ENCODE measurements at regions not wholly inside any gene's neighbourhood (a gene's known extent, or its start where the extent isn't known, plus 50 kb on each side); places are given as distances from the start of the nearest gene placed in this dataset.
A peak's percentile ranks its signal among the peaks of the same experiment; 100 is the strongest.

DNA sequence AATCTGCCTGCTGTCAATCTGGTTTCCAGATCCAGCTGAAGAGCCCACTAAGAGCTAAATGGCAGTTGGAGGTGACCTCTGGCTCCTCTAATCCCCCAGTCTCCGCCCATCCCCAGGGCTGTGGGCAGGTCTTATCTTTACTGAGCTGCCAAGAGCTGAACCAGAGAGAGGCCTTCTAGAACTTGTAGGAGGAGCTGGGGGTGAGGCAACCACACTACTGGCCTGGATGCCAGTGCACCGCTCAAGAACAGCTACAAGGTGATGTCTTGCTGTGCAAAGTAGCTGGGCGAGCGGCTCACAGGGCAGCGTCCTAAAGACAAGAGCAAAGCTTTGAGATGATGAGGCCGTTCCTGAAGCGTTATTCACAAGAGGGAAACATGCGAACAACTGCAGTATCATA lies 374.6 kb downstream of the CTTN start:
- Histone ChIP-seq H3K4me1 (ENCODE audit: control extremely low read depth in 1 of 4, control insufficient read depth in 4 of 4, insufficient read depth in 4 of 4, low read length in 3 of 4) (no peaks in the 10 kb centered on the region), H3K36me3 (ENCODE audit: control insufficient read depth in 4 of 4, insufficient read depth in 4 of 4, low read length in 3 of 4) (no peaks in the 10 kb centered on the region), H3K9me3 (ENCODE audit: control extremely low read depth in 1 of 5, control insufficient read depth in 4 of 5, insufficient read depth in 2 of 5, low read depth in 1 of 5, low read length in 4 of 5) (peaks cover 0 to 11% (median 3%) of the 10 kb centered on the region in 5 experiments), H3K4me3 (ENCODE audit: control insufficient read depth in 1 of 7, extremely low read depth in 1 of 7, insufficient read depth in 4 of 7, low read depth in 2 of 7, low read length in 6 of 7) (no peak overlapping the region), H3K27ac (ENCODE audit: insufficient read depth in 1 of 2, low read depth in 1 of 2, low read length in 2 of 2, poor library complexity in 1 of 2, severe bottlenecking in 2 of 2) (no peak overlapping the region), H3K27me3 (replicated peaks in 2 of 5; ENCODE audit: control insufficient read depth in 4 of 5, insufficient read depth in 5 of 5, low read length in 4 of 5) (no peaks in the 10 kb centered on the region)
- DNase-seq: peak in 2 of 3 donors; percentile 2 to 20
- CTCF ChIA-PET: interaction anchor here (0.9 kb wide), 1 partner anchor 14 kb away, joined by 3 read pairs; no protein-coding TSS in a partner anchor
- POLR2A ChIA-PET: no interaction called here
- 92% methylated on average over 7 of the region's 8 CpGs for WGBS (ENCODE audit: insufficient coverage)

DNA sequence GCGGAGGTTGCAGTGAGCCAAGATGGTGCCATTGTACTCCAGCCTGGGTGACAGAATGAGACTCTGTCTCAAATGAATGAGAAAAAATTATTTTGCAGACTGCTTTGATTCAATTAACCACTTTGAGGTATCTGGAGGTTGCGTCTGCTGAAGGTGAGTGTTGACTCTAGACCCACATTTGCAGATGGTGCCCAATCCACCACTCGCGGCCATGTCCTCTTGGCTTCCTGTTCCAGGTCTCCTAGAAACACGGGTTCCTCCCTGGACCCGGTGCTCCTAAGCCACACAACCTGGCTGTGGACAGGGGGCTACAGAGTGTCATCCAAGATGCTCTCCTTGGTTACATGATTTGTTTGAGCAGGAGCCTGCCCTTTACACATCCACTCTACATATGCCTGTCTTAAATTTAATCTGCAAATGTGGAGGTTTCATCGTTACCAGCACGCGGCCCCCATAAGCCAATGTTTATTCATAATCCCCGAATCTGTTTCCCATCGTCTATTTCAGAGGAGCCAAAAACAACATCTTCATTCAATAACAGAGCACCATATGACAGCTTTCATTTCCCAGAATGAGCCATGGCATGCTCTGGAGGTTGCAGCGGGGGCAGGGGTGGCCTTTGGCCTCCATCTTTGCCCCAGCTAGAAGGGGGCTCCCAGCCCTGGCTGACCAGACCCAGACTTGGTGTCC lies 377.2 kb downstream of the CTTN start:
- DNase-seq: no peak
- Histone ChIP-seq H3K9me3 (ENCODE audit: control extremely low read depth in 1 of 5, control insufficient read depth in 4 of 5, insufficient read depth in 2 of 5, low read depth in 1 of 5, low read length in 4 of 5) (peaks cover 0 to 11% (median 3%) of the 10 kb centered on the region in 5 experiments), H3K27ac (ENCODE audit: insufficient read depth in 1 of 2, low read depth in 1 of 2, low read length in 2 of 2, poor library complexity in 1 of 2, severe bottlenecking in 2 of 2) (no peak overlapping the region), H3K4me3 (ENCODE audit: control insufficient read depth in 1 of 7, extremely low read depth in 1 of 7, insufficient read depth in 4 of 7, low read depth in 2 of 7, low read length in 6 of 7) (no peak overlapping the region), H3K4me1 (ENCODE audit: control extremely low read depth in 1 of 4, control insufficient read depth in 4 of 4, insufficient read depth in 4 of 4, low read length in 3 of 4) (peaks cover 0 to 2% (median 0%) of the 10 kb centered on the region in 4 experiments), H3K27me3 (replicated peaks in 2 of 5; ENCODE audit: control insufficient read depth in 4 of 5, insufficient read depth in 5 of 5, low read length in 4 of 5) (peaks cover 0 to 3% (median 0%) of the 10 kb centered on the region in 5 experiments), H3K36me3 (ENCODE audit: control insufficient read depth in 4 of 4, insufficient read depth in 4 of 4, low read length in 3 of 4) (no peaks in the 10 kb centered on the region)
- ChIA-PET CTCF (no interaction called here), POLR2A (no interaction called here)
- WGBS (ENCODE audit: insufficient coverage): 92% methylated on average over 10 of the region's 12 CpGs

DNA sequence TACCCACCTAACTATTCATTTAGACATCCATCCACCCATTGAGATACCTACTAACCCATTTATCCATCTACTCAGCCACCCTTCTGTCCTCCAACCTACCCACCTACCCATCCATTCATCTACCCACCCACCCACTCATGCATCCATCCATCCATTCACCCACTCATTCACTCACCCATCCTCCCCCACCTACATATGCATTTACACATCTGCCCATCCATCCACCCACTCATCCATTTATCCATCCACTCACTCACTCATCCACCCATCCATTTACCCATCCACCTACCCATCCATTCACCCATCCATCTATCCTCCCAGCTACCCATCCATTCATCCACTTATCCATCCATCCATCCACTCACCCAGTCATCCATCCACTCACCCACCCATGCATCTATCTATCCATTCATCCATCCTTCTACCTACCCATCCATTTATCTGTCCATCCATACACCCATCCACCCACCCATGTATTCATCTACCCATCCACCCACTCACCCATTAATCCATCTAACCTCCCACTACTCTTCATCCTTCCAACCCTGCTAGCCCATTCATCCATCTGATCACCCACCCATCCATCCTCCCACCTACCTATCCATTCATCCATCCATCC lies 378.7 kb downstream of the CTTN start:
- H3K27ac ChIP-seq (ENCODE audit: insufficient read depth in 1 of 2, low read depth in 1 of 2, low read length in 2 of 2, poor library complexity in 1 of 2, severe bottlenecking in 2 of 2): no peak overlapping the region
- no peak for DNase-seq
- peaks cover 0 to 2% (median 0%) of the 10 kb centered on the region in 4 experiments for H3K4me1 ChIP-seq (ENCODE audit: control extremely low read depth in 1 of 4, control insufficient read depth in 4 of 4, insufficient read depth in 4 of 4, low read length in 3 of 4)
- H3K36me3 ChIP-seq (ENCODE audit: control insufficient read depth in 4 of 4, insufficient read depth in 4 of 4, low read length in 3 of 4): no peaks in the 10 kb centered on the region
- ChIA-PET CTCF (no interaction called here), POLR2A (no interaction called here)
- no peak overlapping the region for H3K4me3 ChIP-seq (ENCODE audit: control insufficient read depth in 1 of 7, extremely low read depth in 1 of 7, insufficient read depth in 4 of 7, low read depth in 2 of 7, low read length in 6 of 7)
- peaks cover 0 to 3% (median 0%) of the 10 kb centered on the region in 5 experiments for H3K27me3 ChIP-seq (replicated peaks in 2 of 5; ENCODE audit: control insufficient read depth in 4 of 5, insufficient read depth in 5 of 5, low read length in 4 of 5)
- peaks cover 0 to 11% (median 3%) of the 10 kb centered on the region in 5 experiments for H3K9me3 ChIP-seq (ENCODE audit: control extremely low read depth in 1 of 5, control insufficient read depth in 4 of 5, insufficient read depth in 2 of 5, low read depth in 1 of 5, low read length in 4 of 5)

DNA sequence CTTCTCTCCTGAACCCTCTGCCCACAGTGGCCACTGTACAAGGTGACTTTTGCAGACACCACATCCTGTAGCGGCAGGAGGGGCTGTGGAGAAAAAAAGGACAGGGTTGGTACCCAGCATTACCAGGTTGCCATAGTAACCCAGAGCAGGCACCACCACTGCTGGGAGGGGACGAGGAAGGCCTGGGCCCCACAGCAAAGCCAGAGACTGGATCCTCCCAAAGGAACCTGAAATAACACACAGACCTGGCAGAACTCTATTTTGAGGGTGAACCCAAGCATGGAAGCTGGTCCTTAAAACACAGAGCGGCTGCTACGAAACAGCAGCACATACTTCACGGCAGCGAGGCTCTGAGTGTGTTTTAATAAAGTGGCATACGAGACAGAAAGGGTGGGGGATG lies 380.6 kb downstream of the CTTN start:
- Histone ChIP-seq H3K9me3 (ENCODE audit: control extremely low read depth in 1 of 5, control insufficient read depth in 4 of 5, insufficient read depth in 2 of 5, low read depth in 1 of 5, low read length in 4 of 5) (peaks cover 0 to 5% (median 3%) of the 10 kb centered on the region in 5 experiments), H3K36me3 (ENCODE audit: control insufficient read depth in 4 of 4, insufficient read depth in 4 of 4, low read length in 3 of 4) (no peaks in the 10 kb centered on the region), H3K27ac (ENCODE audit: insufficient read depth in 1 of 2, low read depth in 1 of 2, low read length in 2 of 2, poor library complexity in 1 of 2, severe bottlenecking in 2 of 2) (no peak overlapping the region), H3K27me3 (replicated peaks in 2 of 5; ENCODE audit: control insufficient read depth in 4 of 5, insufficient read depth in 5 of 5, low read length in 4 of 5) (peaks cover 0 to 3% (median 0%) of the 10 kb centered on the region in 5 experiments), H3K4me1 (ENCODE audit: control extremely low read depth in 1 of 4, control insufficient read depth in 4 of 4, insufficient read depth in 4 of 4, low read length in 3 of 4) (peaks cover 0 to 2% (median 0%) of the 10 kb centered on the region in 4 experiments), H3K4me3 (ENCODE audit: control insufficient read depth in 1 of 7, extremely low read depth in 1 of 7, insufficient read depth in 4 of 7, low read depth in 2 of 7, low read length in 6 of 7) (no peak overlapping the region)
- ChIA-PET POLR2A (no interaction called here), CTCF (interaction anchor here (1.8 kb wide), 1 partner anchor 36 kb away, joined by 5 read pairs; no protein-coding TSS in a partner anchor)
- WGBS (ENCODE audit: insufficient coverage): 88% methylated on average over 5 of the region's 7 CpGs
- no peak for DNase-seq

DNA sequence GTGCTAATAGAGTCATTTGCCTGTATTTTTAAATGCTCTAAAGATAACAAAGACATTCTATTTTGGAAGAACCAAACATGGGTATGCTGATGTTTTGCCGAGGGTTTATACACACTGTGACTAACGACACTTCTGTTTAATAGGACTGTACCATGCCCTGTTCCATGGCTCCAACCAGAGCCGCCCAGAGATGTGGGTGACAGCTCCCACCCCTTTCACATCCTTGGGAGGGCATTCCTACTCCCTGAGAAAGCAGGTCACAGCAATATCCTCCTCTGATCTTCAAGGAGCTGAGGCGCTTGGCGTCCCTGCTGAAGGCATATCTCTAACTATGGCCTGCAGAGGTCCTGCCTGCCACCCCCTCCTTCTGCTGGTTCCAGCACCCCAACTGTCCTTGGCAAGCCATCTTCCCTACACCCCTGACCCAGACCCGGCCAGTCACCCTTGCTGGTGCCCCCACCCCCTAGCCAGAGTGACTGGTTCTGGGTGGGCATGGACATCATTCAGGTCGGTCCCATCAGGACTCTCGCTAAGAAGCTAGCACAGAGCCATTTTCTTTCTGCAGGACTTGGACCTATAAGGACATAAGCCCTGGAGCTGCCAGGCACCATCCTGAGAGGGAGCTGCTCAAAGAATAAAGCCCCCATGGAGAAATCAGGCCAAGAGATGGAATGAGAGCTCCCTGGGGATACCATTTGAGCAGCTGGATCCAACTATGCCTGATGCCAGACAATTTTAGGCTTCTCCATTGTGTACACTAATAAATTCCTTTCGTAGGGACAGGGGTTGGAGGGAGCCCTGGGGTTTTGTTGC lies 381.3 kb downstream of the CTTN start:
- CTCF ChIA-PET: interaction anchor here (1.8 kb wide), 1 partner anchor 35 kb away, joined by 5 read pairs; no protein-coding TSS in a partner anchor
- Histone ChIP-seq H3K27ac (ENCODE audit: insufficient read depth in 1 of 2, low read depth in 1 of 2, low read length in 2 of 2, poor library complexity in 1 of 2, severe bottlenecking in 2 of 2) (no peak overlapping the region), H3K27me3 (replicated peaks in 2 of 5; ENCODE audit: control insufficient read depth in 4 of 5, insufficient read depth in 5 of 5, low read length in 4 of 5) (peaks cover 0 to 3% (median 0%) of the 10 kb centered on the region in 5 experiments), H3K4me1 (ENCODE audit: control extremely low read depth in 1 of 4, control insufficient read depth in 4 of 4, insufficient read depth in 4 of 4, low read length in 3 of 4) (peaks cover 0 to 2% (median 0%) of the 10 kb centered on the region in 4 experiments), H3K36me3 (ENCODE audit: control insufficient read depth in 4 of 4, insufficient read depth in 4 of 4, low read length in 3 of 4) (no peaks in the 10 kb centered on the region), H3K9me3 (ENCODE audit: control extremely low read depth in 1 of 5, control insufficient read depth in 4 of 5, insufficient read depth in 2 of 5, low read depth in 1 of 5, low read length in 4 of 5) (peaks cover 0 to 3% (median 3%) of the 10 kb centered on the region in 5 experiments), H3K4me3 (ENCODE audit: control insufficient read depth in 1 of 7, extremely low read depth in 1 of 7, insufficient read depth in 4 of 7, low read depth in 2 of 7, low read length in 6 of 7) (no peak overlapping the region)
- POLR2A ChIA-PET: no interaction called here
- DNase-seq: no peak
- 98% methylated on average over 9 of the region's 9 CpGs for WGBS (ENCODE audit: insufficient coverage)

DNA sequence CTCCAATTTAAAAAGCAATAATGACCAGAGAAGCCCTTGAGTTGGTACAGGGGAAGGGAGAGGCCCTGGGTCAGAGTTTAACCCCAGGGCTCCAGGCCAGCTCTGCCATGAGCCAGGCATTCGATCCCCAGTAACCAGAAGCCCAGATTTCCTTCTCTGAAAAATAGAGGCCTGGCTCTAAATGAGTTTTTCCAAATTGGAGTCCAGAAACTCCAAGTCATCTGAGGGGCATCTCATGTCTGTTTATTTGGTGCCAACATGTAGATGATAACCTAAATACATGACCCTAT lies 381.9 kb downstream of the CTTN start:
- WGBS (ENCODE audit: insufficient coverage): no CpG with 5 or more reads among the region's 1 CpG
- peaks cover 0 to 3% (median 0%) of the 10 kb centered on the region in 5 experiments for H3K27me3 ChIP-seq (replicated peaks in 2 of 5; ENCODE audit: control insufficient read depth in 4 of 5, insufficient read depth in 5 of 5, low read length in 4 of 5)
- H3K9me3 ChIP-seq (ENCODE audit: control extremely low read depth in 1 of 5, control insufficient read depth in 4 of 5, insufficient read depth in 2 of 5, low read depth in 1 of 5, low read length in 4 of 5): peaks cover 0 to 3% (median 0%) of the 10 kb centered on the region in 5 experiments
- ChIA-PET CTCF (no interaction called here), POLR2A (no interaction called here)
- no peaks in the 10 kb centered on the region for H3K36me3 ChIP-seq (ENCODE audit: control insufficient read depth in 4 of 4, insufficient read depth in 4 of 4, low read length in 3 of 4)
- DNase-seq: no peak
- peaks cover 0 to 2% (median 0%) of the 10 kb centered on the region in 4 experiments for H3K4me1 ChIP-seq (ENCODE audit: control extremely low read depth in 1 of 4, control insufficient read depth in 4 of 4, insufficient read depth in 4 of 4, low read length in 3 of 4)
- H3K27ac ChIP-seq (ENCODE audit: insufficient read depth in 1 of 2, low read depth in 1 of 2, low read length in 2 of 2, poor library complexity in 1 of 2, severe bottlenecking in 2 of 2): no peak overlapping the region
- no peak overlapping the region for H3K4me3 ChIP-seq (ENCODE audit: control insufficient read depth in 1 of 7, extremely low read depth in 1 of 7, insufficient read depth in 4 of 7, low read depth in 2 of 7, low read length in 6 of 7)
